T-helper 1 cell treated with Interleukin-12 subunit alpha and Interleukin-12 subunit beta and Interleukin-4 antibody, amounts not matched to agents 30 μg/mL and 1 μg/mL, for 36 hours (primary cell): ENCODE measurements at regions not wholly inside any gene's neighbourhood (a gene's known extent, or its start where the extent isn't known, plus 50 kb on each side); places are given as distances from the start of the nearest gene placed in this dataset.
"Not testable (repeated sequence)": the region's sequence is repeated elsewhere in the genome, so short reads cannot be mapped to it uniquely, and the experiment has no call there.

ENCODE experiments used
- H3K27ac Mint-ChIP-seq: one replicate; pipeline ENCODE4 v1.8.0; 2021; ENCODE audit warnings: mild to moderate bottlenecking, mixed read lengths
- H3K27me3 Mint-ChIP-seq: one replicate; pipeline ENCODE4 v1.8.0; 2021; ENCODE audit warnings: low read depth, mixed read lengths
- H3K36me3 Mint-ChIP-seq: one replicate; pipeline ENCODE4 v1.8.0; 2021; ENCODE audit warnings: low read depth, mixed read lengths
- H3K4me1 Mint-ChIP-seq: one replicate; pipeline ENCODE4 v1.8.0; 2021; ENCODE audit warnings: low read depth, mixed read lengths
- H3K4me3 Mint-ChIP-seq: one replicate; pipeline ENCODE4 v1.8.0; 2021; ENCODE audit warnings: mild to moderate bottlenecking, moderate library complexity, mixed read lengths
- H3K9me3 Mint-ChIP-seq: one replicate; pipeline ENCODE4 v1.8.0; 2021; ENCODE audit warnings: mixed read lengths

GRCh38 chr22:17318817-17319216 lies 50.4 kb upstream of the CECR2 start:
- Mint-ChIP-seq H3K36me3 (no peaks in the 10 kb centered on the region), H3K9me3 (no peaks in the 10 kb centered on the region), H3K4me1 (no peaks in the 10 kb centered on the region), H3K4me3 (no peak overlapping the region), H3K27ac (no peak overlapping the region), H3K27me3 (peaks cover 33% of the 10 kb centered on the region)

- H3K4me3 Mint-ChIP-seq: no peak overlapping the region
- H3K4me1 Mint-ChIP-seq: no peaks in the 10 kb centered on the region
- no peak overlapping the region for H3K27ac Mint-ChIP-seq
- peaks cover 30% of the 10 kb centered on the region for H3K27me3 Mint-ChIP-seq
- no peaks in the 10 kb centered on the region for H3K36me3 Mint-ChIP-seq
- no peaks in the 10 kb centered on the region for H3K9me3 Mint-ChIP-seq
Observed at GRCh38 chr22:17315310-17315709, 54.0 kb upstream of the CECR2 start.

GRCh38 chr22:17314487-17314886 lies 54.8 kb upstream of the CECR2 start:
- Mint-ChIP-seq H3K4me1 (no peaks in the 10 kb centered on the region), H3K9me3 (no peaks in the 10 kb centered on the region), H3K27ac (no peak overlapping the region), H3K27me3 (peaks cover 27% of the 10 kb centered on the region), H3K4me3 (no peak overlapping the region), H3K36me3 (no peaks in the 10 kb centered on the region)

- Mint-ChIP-seq H3K9me3 (no peaks in the 10 kb centered on the region), H3K36me3 (no peaks in the 10 kb centered on the region), H3K4me3 (no peak overlapping the region), H3K27ac (no peak overlapping the region), H3K4me1 (no peaks in the 10 kb centered on the region), H3K27me3 (peaks cover 19% of the 10 kb centered on the region)
Observed at GRCh38 chr22:17313626-17314025, 55.6 kb upstream of the CECR2 start.

DNA sequence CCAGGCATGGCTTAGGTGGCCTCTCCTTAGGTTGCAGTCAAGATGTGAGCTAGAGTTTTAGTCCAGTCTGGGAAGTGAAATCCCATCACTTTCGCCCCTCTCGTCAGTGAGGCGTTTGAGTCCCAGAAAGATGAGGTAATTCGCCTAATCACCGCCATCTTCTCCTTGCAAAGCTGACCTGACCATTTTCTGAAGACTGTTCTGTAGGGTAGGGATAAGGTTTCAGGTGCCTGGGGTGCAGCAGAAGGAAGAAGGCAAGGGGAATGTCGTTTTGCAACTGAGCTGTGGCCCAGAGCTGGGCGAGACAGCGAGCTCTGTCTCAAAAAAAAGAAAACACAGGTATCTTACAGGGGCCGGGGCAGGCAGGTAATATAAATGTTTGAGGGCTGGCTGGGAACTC lies 61.7 kb upstream of the CECR2 start:
- Mint-ChIP-seq H3K4me1 (peaks cover 20% of the 10 kb centered on the region), H3K27me3 (peaks cover 4% of the 10 kb centered on the region), H3K27ac (no peak overlapping the region)

DNA sequence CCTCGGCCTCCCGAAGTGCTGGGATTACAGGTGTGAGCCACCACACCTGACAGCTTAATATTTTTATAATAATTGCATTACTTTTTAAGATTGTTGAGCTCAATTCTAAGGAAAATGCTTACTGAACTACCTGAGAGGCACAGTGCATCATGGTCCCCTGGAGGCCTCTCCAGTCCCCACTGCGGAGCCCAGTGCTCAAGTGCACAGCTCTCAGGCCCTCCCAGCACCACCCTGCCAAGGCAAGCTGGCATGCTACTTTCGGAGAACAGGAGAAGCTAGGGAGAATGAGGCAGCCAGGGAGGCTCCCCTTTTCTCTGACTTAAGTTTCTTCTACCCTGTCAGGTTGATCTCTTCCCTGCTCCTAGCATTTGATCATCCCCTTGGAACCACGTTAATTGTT lies 64.2 kb upstream of the CECR2 start:
- Mint-ChIP-seq H3K9me3 (no peaks in the 10 kb centered on the region), H3K4me3 (no peak overlapping the region), H3K4me1 (peaks cover 30% of the 10 kb centered on the region), H3K27me3 (no peaks in the 10 kb centered on the region), H3K27ac (peak overlapping the region; percentile 77), H3K36me3 (peaks cover 7% of the 10 kb centered on the region)

More for the DNA sequence above, 61.7 kb upstream of the CECR2 start:
- H3K9me3 Mint-ChIP-seq: no peaks in the 10 kb centered on the region
- H3K4me3 Mint-ChIP-seq: no peak overlapping the region
- peaks cover 5% of the 10 kb centered on the region for H3K36me3 Mint-ChIP-seq

DNA sequence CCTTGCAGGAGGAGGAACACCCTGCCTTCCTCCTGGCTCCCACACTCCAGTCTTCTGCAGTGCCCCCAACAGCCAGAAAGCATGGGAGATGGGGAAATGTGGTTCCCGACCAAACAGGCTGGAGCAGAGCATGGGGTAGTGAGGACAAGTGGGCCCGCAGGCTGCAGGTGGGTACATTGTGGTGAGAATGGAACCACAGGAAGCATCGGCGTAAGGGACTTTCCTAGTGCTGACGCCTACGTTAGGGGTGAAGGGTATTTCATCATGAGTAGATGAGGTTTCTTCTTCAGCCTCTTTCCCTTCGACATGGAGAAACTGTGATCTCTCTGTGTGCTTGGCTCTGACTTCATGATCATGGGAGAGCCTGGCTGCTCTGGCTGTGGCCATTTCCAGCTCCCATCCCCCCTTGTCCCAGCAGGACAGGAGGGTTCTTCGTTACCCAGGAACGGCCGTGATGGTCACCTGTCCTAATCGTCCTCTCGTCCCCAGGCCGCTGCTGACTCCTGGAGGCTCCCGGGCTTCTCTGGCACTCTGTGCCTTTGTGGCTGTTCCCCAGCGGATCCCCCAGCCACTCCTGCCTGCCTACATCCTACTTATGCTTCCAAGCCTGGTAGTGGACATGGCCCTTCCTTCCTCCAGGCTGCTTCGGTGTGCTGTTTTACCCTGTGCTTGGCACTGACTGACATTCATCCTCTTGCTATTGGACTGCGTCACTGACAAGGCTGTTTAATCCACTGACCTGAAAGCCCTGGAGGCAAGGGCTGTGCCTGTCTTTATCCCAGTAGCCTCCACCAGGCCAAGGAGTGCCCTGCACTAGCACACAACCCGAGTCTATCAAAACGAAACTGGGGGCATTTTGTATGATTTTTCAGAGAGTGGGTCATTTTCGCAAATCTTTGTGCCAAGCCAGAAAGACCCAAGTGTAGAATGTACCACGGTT lies 65.2 kb upstream of the CECR2 start:
- Mint-ChIP-seq H3K9me3 (peaks cover 6% of the 10 kb centered on the region), H3K4me1 (peaks cover 38% of the 10 kb centered on the region), H3K27me3 (no peaks in the 10 kb centered on the region), H3K36me3 (peaks cover 7% of the 10 kb centered on the region), H3K4me3 (peak overlapping the region; percentile 60), H3K27ac (peak overlapping the region; percentile 95)

DNA sequence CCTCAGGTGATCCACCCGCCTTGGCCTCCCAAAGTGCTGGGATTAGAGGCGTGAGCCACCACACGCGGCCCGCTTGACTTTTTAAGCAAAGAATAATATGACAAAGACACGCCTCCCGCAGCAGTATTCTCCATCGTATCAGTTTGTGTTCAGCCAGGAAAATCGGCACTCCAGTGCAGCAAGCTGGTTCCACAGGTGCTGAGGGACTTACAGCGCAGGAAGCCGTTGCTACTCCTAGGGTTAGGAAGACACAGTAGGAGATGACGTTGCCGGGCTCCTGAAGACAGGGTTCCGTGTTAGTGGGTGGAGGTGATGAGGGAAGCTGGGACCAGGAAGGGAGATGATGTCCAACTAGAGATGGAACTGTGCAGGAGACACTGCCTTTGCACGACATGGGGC lies 65.8 kb upstream of the CECR2 start:
- peak overlapping the region; percentile 95 for H3K27ac Mint-ChIP-seq
- H3K36me3 Mint-ChIP-seq: peaks cover 7% of the 10 kb centered on the region
- no peaks in the 10 kb centered on the region for H3K27me3 Mint-ChIP-seq
- peak overlapping the region; percentile 49 for H3K4me3 Mint-ChIP-seq
- peaks cover 45% of the 10 kb centered on the region for H3K4me1 Mint-ChIP-seq
- H3K9me3 Mint-ChIP-seq: peaks cover 6% of the 10 kb centered on the region

DNA sequence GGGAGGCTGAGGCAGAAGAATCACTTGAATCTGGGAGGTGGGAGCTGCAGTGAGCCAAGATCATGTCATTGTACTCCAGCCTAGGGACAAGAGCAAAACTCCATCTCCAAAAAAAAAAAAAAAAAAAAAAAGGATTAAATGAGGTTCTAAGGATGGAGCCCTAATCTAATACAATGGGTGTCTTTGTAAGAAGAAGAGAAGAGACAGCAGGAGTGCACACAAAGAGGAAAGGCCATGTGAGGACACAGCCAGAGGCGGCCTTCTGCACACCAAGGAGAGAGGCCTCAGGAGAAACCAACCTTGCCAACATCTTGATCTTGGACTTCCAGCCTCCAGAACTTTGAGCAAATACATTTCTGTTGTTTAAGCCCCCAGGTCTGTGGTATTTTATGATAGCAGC lies 66.6 kb upstream of the CECR2 start:
- Mint-ChIP-seq H3K4me3 (peak overlapping the region; percentile 10), H3K9me3 (peaks cover 6% of the 10 kb centered on the region), H3K27me3 (no peaks in the 10 kb centered on the region), H3K4me1 (peaks cover 52% of the 10 kb centered on the region), H3K27ac (peak overlapping the region; percentile 95), H3K36me3 (peaks cover 11% of the 10 kb centered on the region)

- no peak overlapping the region for H3K27ac Mint-ChIP-seq
- peaks cover 52% of the 10 kb centered on the region for H3K4me1 Mint-ChIP-seq
- no peak overlapping the region for H3K4me3 Mint-ChIP-seq
- H3K9me3 Mint-ChIP-seq: peaks cover 6% of the 10 kb centered on the region
- peaks cover 8% of the 10 kb centered on the region for H3K27me3 Mint-ChIP-seq
- H3K36me3 Mint-ChIP-seq: peaks cover 11% of the 10 kb centered on the region
Observed at GRCh38 chr22:17300926-17301325, 68.3 kb upstream of the CECR2 start.

DNA sequence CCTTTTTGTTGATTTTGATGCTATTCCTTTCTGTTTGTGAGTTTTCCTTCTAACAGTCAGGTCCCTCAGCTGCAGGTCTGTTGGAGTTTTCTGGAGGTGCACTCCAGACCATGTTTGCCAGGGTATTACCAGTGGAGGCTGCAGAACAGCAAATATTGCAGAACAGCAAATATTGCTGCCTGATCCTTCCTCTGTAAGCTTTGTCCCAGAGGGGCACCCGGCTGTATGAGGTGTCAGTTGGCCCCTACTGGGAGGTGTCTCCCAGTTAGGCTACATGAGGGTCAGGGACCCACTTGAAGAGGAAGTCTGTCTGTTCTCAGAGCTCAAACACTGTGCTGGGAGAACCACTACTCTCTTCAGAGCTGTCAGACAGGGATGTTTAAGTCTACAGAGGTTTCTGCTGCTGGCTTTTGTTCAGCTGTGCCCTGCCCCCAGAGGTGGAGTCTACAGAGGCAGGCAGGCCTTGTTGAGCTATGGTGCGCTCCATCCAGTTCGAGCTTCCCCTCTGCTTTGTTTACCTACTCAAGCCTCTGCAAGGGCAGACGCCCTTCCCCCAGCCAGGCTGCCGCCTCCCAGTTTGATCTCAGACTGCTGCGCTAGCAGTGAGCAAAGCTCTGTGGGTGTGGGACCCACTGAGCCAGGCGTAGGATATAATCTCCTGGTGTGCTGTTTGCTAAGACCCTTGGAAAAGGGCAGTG lies 70.3 kb upstream of the CECR2 start:
- H3K4me3 Mint-ChIP-seq: not testable (repeated sequence)
- peaks cover 43% of the 10 kb centered on the region for H3K4me1 Mint-ChIP-seq
- H3K27me3 Mint-ChIP-seq: peaks cover 21% of the 10 kb centered on the region

DNA sequence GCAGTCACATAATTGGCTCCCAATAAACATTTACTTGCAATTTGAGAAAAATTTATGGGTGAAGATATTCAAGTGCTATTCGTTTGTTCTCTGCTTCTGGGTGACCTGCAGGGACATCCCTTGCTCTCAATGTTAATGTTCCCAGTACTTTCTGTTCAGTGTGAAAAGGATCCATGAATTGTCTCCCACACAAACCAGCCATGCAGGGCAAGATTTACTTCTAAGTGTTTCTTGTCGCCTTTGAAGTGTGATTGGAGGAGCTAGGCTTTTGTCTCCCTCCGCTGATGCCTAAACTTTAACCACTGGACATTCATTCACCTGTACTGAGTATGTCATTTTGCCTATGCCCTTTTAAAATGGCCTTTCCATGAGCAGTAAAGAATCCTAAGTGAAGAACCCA lies 66.4 kb upstream of the ADA2 start:
- H3K4me3 Mint-ChIP-seq: no peak overlapping the region
- H3K27me3 Mint-ChIP-seq: peaks cover 29% of the 10 kb centered on the region
- no peak overlapping the region for H3K27ac Mint-ChIP-seq
- H3K4me1 Mint-ChIP-seq: peaks cover 17% of the 10 kb centered on the region
- H3K9me3 Mint-ChIP-seq: no peaks in the 10 kb centered on the region
- H3K36me3 Mint-ChIP-seq: no peaks in the 10 kb centered on the region

More for the DNA sequence above, 70.3 kb upstream of the CECR2 start:
- not testable (repeated sequence) for H3K36me3 Mint-ChIP-seq, H3K9me3 Mint-ChIP-seq
- peak overlapping the region; percentile 31 for H3K27ac Mint-ChIP-seq

DNA sequence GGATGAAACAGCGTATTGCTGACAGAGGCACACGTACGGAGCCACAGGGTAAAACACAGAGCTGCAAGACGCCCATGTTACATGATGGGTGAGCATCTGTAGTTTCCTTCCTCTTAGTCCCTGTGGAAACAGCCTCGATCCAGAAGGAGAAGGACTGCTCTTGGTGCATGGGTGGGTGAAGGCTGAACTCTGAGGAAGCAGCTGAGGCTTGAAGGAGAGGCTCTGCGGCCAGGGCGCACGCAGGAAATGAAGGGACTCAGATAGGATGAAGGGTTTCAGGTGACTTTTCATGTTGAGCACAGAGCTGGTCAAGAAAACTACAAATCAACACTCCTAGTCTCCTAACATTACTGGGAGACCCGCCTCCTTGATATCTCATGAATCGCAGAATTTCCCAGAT lies 65.7 kb upstream of the ADA2 start:
- Mint-ChIP-seq H3K9me3 (no peaks in the 10 kb centered on the region), H3K4me3 (no peak overlapping the region), H3K27ac (no peak overlapping the region), H3K4me1 (peaks cover 23% of the 10 kb centered on the region), H3K36me3 (no peaks in the 10 kb centered on the region), H3K27me3 (peaks cover 29% of the 10 kb centered on the region)

DNA sequence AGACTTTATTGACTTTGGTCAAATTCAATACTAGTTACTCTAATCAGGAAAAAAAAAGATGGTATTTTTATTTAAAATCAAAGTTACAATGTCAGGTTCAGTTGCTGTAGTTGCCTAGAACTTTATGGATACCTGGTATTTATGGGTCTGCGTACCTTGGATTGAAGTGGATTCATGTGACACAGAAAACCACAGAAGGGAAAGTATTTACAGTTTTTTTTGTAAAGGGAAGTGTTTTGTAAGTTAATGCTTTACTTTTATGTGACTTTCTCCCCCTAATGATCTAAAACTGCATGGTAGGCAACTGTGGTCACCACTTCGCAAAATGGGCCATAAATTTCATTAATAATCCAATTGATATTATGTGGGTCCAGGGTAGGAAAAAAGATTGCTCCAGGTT lies 65.2 kb upstream of the ADA2 start:
- H3K27ac Mint-ChIP-seq: no peak overlapping the region
- H3K4me3 Mint-ChIP-seq: no peak overlapping the region
- H3K4me1 Mint-ChIP-seq: peaks cover 26% of the 10 kb centered on the region

DNA sequence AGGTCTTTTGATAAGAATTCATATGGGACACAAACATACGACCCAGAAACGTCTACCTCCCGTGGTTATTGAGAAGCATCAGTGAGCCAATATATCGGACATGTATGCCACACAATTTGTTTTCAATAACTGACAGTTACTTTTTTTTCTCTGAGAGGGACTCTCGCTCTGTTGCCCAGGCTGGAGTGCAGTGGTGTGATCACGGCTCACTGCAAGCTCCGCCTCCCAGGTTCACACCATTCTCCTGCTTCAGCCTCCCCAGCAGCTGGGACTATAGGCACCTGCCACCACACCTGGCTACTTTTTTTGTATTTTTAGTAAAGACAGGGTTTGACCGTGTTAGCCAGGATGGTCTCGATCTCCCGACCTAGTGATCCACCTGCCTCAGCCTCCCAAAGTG lies 64.6 kb upstream of the ADA2 start:
- H3K36me3 Mint-ChIP-seq, H3K4me3 Mint-ChIP-seq, H3K9me3 Mint-ChIP-seq, H3K27ac Mint-ChIP-seq: not testable (repeated sequence)
- Mint-ChIP-seq H3K4me1 (peaks cover 31% of the 10 kb centered on the region), H3K27me3 (peaks cover 29% of the 10 kb centered on the region)

More for the DNA sequence above, 65.2 kb upstream of the ADA2 start:
- Mint-ChIP-seq H3K27me3 (peaks cover 29% of the 10 kb centered on the region), H3K36me3 (no peaks in the 10 kb centered on the region), H3K9me3 (no peaks in the 10 kb centered on the region)
